MCF 10A (cell line): ENCODE measurements at regions not wholly inside any gene's neighbourhood (a gene's known extent, or its start where the extent isn't known, plus 50 kb on each side); places are given as distances from the start of the nearest gene placed in this dataset.
A peak's percentile ranks its signal among the peaks of the same experiment; 100 is the strongest.

ENCODE experiments used
- BruUV-seq: library from RNA; stranded (reverse); fragments of 400-500 nt; replicated peaks from 2 replicates; lab custom pipeline; 2021; lab: Mats Ljungman, UMichigan
- CTCF ChIA-PET: fragments of 300-600 bp; sonication (Branson Sonifier 250); formaldehyde crosslinking; extraction: SDS; loops from one replicate; lab custom pipeline; 2021; ENCODE audit warnings: antibody characterized with exemption, inconsistent platforms; lab: Yijun Ruan, JAX
- POLR2A ChIA-PET: fragments of 300-600, 350-650 bp; sonication (Branson Sonifier 250); formaldehyde crosslinking; extraction: SDS; loops from one replicate; lab custom pipeline; 2020; ENCODE audit warnings: antibody characterized with exemption, inconsistent platforms; lab: Yijun Ruan, JAX
- DNase-seq: peaks from one replicate; pipeline ENCODE4 v3.0.0-alpha.2; 2018; ENCODE audit not compliant: unreplicated experiment
- H3K27ac Mint-ChIP-seq: one replicate; pipeline ENCODE4 v1.8.0; 2022; ENCODE audit warnings: mild to moderate bottlenecking, low read depth, mixed read lengths; ENCODE audit not compliant: unreplicated experiment
- H3K27me3 Mint-ChIP-seq: one replicate; pipeline ENCODE4 v1.8.0; 2022; ENCODE audit warnings: mixed read lengths; ENCODE audit not compliant: insufficient read depth, unreplicated experiment
- H3K36me3 Mint-ChIP-seq: one replicate; pipeline ENCODE4 v1.8.0; 2022; ENCODE audit warnings: mild to moderate bottlenecking, moderate library complexity, mixed read lengths; ENCODE audit not compliant: insufficient read depth, unreplicated experiment
- H3K4me1 Mint-ChIP-seq: one replicate; pipeline ENCODE4 v1.8.0; 2022; ENCODE audit warnings: mixed read lengths; ENCODE audit not compliant: insufficient read depth, unreplicated experiment
- H3K4me3 Mint-ChIP-seq: one replicate; pipeline ENCODE4 v1.8.0; 2022; ENCODE audit warnings: mild to moderate bottlenecking, moderate library complexity, mixed read lengths; ENCODE audit not compliant: unreplicated experiment
- H3K9me3 Mint-ChIP-seq: one replicate; pipeline ENCODE4 v1.8.0; 2022; ENCODE audit warnings: mixed read lengths; ENCODE audit not compliant: unreplicated experiment
- intact Hi-C: fragments of 100-400 bp; cut with micrococcal nuclease; formaldehyde crosslinking; loops from 2 replicates; pipeline ENCODE4 v1.14.1; 2022
- TF ChIP-seq, protein P1 (sequence below): fragments of 200-600 bp; IDR thresholded peaks from one replicate; pipeline ENCODE4 v1.8.0; 2022; ENCODE audit warnings: antibody characterized with exemption, mild to moderate bottlenecking; ENCODE audit not compliant: unreplicated experiment

GRCh38 chr5:92086059-92086811 lies 703.1 kb upstream of the ARRDC3 start:
- POLR2A ChIA-PET = no interaction called here
- Mint-ChIP-seq H3K36me3 (no peaks in the 10 kb centered on the region), H3K9me3 (no peaks in the 10 kb centered on the region), H3K4me3 (no peak overlapping the region), H3K4me1 (peaks cover 7% of the 10 kb centered on the region), H3K27ac (no peak overlapping the region), H3K27me3 (peaks cover 14% of the 10 kb centered on the region)
- BruUV-seq = no TSS peak
- intact Hi-C loops = no loop called here
- DNase-seq = no peak
- TF ChIP-seq, protein P1, sequence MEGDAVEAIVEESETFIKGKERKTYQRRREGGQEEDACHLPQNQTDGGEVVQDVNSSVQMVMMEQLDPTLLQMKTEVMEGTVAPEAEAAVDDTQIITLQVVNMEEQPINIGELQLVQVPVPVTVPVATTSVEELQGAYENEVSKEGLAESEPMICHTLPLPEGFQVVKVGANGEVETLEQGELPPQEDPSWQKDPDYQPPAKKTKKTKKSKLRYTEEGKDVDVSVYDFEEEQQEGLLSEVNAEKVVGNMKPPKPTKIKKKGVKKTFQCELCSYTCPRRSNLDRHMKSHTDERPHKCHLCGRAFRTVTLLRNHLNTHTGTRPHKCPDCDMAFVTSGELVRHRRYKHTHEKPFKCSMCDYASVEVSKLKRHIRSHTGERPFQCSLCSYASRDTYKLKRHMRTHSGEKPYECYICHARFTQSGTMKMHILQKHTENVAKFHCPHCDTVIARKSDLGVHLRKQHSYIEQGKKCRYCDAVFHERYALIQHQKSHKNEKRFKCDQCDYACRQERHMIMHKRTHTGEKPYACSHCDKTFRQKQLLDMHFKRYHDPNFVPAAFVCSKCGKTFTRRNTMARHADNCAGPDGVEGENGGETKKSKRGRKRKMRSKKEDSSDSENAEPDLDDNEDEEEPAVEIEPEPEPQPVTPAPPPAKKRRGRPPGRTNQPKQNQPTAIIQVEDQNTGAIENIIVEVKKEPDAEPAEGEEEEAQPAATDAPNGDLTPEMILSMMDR = no peak
- CTCF ChIA-PET = no interaction called here

DNA sequence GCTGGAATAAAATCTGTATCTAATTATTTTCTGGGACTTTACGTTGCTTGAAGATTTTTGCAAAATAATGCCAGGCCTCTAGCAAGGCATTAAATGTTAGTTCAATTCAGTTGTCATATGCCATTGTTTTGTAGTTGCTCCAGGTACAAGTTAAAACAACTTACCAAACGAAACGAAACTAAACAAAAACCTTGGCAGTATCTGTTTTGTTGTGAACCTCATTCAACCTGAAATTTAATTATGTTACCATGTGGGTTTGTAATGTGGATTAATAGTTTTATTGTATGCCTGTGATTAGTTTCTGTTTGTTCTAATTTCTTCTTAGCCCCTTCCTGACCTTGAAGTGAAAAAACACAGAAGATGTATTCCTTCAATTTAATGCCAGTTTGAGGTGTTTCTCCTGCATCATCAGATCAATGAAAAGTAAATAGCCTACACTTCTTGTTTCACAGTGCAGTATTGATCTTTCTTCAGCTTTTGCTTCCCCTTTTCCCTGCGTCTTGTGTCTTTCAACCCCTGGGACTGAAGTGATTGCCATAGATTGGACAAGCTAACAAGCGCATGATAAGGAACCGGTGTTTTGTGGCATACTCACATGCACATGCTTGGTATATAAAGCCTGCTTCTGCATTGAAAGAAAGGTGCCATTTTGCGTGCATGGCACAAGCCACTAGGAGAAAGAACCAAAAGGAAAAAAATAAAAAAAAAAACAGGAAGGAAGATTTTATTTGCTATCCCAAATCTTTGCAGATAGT lies 699.0 kb upstream of the ARRDC3 start:
- Mint-ChIP-seq H3K9me3 (peaks cover 8% of the 10 kb centered on the region), H3K27me3 (peaks cover 14% of the 10 kb centered on the region), H3K4me1 (peaks cover 7% of the 10 kb centered on the region), H3K36me3 (no peaks in the 10 kb centered on the region), H3K4me3 (peak overlapping the region; percentile 53), H3K27ac (no peak overlapping the region)
- ChIA-PET POLR2A (interaction anchor here (0.7 kb wide), 1 partner anchor 110 kb away, joined by 3 read pairs; no protein-coding TSS in a partner anchor), CTCF (interaction anchor here (0.7 kb wide), 2 partner anchors 10 to 1283 kb away, joined by 3 to 5 read pairs; no protein-coding TSS in a partner anchor)
- intact Hi-C loops = no loop called here
- TF ChIP-seq, protein P1 = no peak
- no peak for DNase-seq
- BruUV-seq = no TSS peak

DNA sequence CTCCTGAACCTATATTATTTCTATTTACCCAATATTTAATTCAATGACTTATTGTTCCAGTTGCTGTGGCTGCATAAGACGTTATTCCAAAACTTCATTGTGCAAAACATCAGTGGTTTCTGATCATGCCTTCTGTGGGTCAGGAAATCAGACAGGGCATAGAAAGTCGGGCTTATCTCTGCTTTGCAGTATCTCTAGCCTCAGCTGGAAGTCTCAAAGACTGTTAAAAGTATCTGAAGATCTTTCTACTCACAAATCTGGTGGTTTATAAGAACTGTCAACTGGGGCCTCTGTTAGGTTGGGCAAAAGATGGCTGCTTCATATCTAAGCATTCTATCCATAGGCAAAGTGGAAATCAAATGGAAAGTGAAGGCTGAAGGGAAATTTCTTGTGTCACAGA lies 687.7 kb upstream of the ARRDC3 start:
- TF ChIP-seq, protein P1 = no peak
- H3K36me3 Mint-ChIP-seq = no peaks in the 10 kb centered on the region
- H3K27ac Mint-ChIP-seq = no peak overlapping the region
- POLR2A ChIA-PET = no interaction called here
- intact Hi-C loops = no loop called here
- peaks cover 35% of the 10 kb centered on the region for H3K27me3 Mint-ChIP-seq
- CTCF ChIA-PET = no interaction called here
- H3K9me3 Mint-ChIP-seq = no peaks in the 10 kb centered on the region
- no TSS peak for BruUV-seq
- no peak overlapping the region for H3K4me3 Mint-ChIP-seq
- DNase-seq = no peak
- no peaks in the 10 kb centered on the region for H3K4me1 Mint-ChIP-seq

DNA sequence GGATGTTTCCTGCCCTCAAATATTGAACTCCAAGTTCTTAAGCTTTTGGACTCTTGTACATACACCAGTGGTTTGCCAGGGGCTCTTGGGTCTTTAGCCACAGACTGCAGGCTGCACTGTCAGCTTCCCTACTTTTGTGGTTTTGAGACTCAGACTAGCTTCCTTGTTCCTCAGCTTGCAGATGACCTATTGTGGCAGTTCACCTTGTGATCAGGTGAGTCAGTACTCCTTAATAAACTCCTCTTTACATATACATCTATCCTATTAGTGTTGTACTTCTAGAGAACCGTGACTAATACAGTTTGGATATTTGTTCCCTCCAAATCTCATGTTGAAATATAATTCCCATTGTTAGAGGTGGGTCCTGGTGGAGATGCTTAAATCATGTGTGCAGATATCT lies 681.9 kb upstream of the ARRDC3 start:
- Mint-ChIP-seq H3K36me3 (no peaks in the 10 kb centered on the region), H3K27me3 (peaks cover 6% of the 10 kb centered on the region), H3K4me3 (no peak overlapping the region), H3K4me1 (no peaks in the 10 kb centered on the region), H3K9me3 (no peaks in the 10 kb centered on the region), H3K27ac (no peak overlapping the region)
- no TSS peak for BruUV-seq
- ChIA-PET CTCF (interaction anchor here (0.6 kb wide), 1 partner anchor 32 kb away, joined by 5 read pairs; no protein-coding TSS in a partner anchor), POLR2A (no interaction called here)
- no peak for DNase-seq
- intact Hi-C loops = no loop called here
- TF ChIP-seq, protein P1 = no peak
